ENCODE measurements at regions not wholly inside any gene's neighbourhood (a gene's known extent, or its start where the extent isn't known, plus 50 kb on each side); places are given as distances from the start of the nearest gene placed in this dataset.
"Not testable (repeated sequence)": the region's sequence is repeated elsewhere in the genome, so short reads cannot be mapped to it uniquely, and the experiment has no call there.

- not testable (repeated sequence) for DNase-seq
These were observed 148.1 kb upstream of the IRS2 start for GRCh38 chr13:109934520-109934919.

GRCh38 chr13:109933476-109933875 is 147.1 kb upstream of the IRS2 start:
- no peak for DNase-seq

- DNase-seq = no peak
These were observed 138.0 kb upstream of the IRS2 start for GRCh38 chr13:109924376-109924775.

GRCh38 chr13:109922518-109922917 is 136.1 kb upstream of the IRS2 start:
- no peak for DNase-seq

- DNase-seq = no peak
These were observed 133.5 kb upstream of the IRS2 start for GRCh38 chr13:109919715-109920375.

- no peak for DNase-seq
These were observed 131.9 kb upstream of the IRS2 start for GRCh38 chr13:109918179-109918711.

- DNase-seq = no peak
These were observed 131.0 kb upstream of the IRS2 start for GRCh38 chr13:109917422-109917821.

- DNase-seq = no peak
These were observed 127.6 kb upstream of the IRS2 start for GRCh38 chr13:109913936-109914510.

GRCh38 chr13:109913186-109913585 is 126.8 kb upstream of the IRS2 start:
- DNase-seq = no peak

GRCh38 chr13:109910194-109910593 is 123.8 kb upstream of the IRS2 start:
- DNase-seq = no peak

- no peak for DNase-seq
These were observed 120.6 kb upstream of the IRS2 start for GRCh38 chr13:109906976-109907375.

GRCh38 chr13:109904218-109904617 is 117.8 kb upstream of the IRS2 start:
- DNase-seq = no peak

- DNase-seq = no peak
These were observed 114.4 kb upstream of the IRS2 start for GRCh38 chr13:109900741-109901140.

GRCh38 chr13:109900320-109900719 is 113.9 kb upstream of the IRS2 start:
- DNase-seq = no peak

- DNase-seq = no peak
These were observed 113.4 kb upstream of the IRS2 start for GRCh38 chr13:109899748-109900147.

- no peak for DNase-seq
These were observed 112.9 kb upstream of the IRS2 start for GRCh38 chr13:109899316-109899715.

- DNase-seq = no peak
These were observed 111.7 kb upstream of the IRS2 start for GRCh38 chr13:109897988-109898624.

GRCh38 chr13:109892101-109892500 is 105.7 kb upstream of the IRS2 start:
- DNase-seq = no peak

GRCh38 chr13:109885235-109885634 is 98.9 kb upstream of the IRS2 start:
- no peak for DNase-seq

- no peak for DNase-seq
These were observed 98.1 kb upstream of the IRS2 start for GRCh38 chr13:109884462-109884861.

GRCh38 chr13:109883181-109884180 is 97.1 kb upstream of the IRS2 start:
- DNase-seq = no peak

- DNase-seq = no peak
These were observed 95.7 kb upstream of the IRS2 start for GRCh38 chr13:109881961-109882558.

- DNase-seq = no peak
These were observed 95.0 kb upstream of the IRS2 start for GRCh38 chr13:109881347-109881725.

Measured in activated CD4-positive, alpha-beta T cell treated with anti-CD3 and anti-CD28 coated beads for 48 hours (primary cell).